ENCODE measurements at regions not wholly inside any gene's neighbourhood (a gene's known extent, or its start where the extent isn't known, plus 50 kb on each side); places are given as distances from the start of the nearest gene placed in this dataset.

DNA sequence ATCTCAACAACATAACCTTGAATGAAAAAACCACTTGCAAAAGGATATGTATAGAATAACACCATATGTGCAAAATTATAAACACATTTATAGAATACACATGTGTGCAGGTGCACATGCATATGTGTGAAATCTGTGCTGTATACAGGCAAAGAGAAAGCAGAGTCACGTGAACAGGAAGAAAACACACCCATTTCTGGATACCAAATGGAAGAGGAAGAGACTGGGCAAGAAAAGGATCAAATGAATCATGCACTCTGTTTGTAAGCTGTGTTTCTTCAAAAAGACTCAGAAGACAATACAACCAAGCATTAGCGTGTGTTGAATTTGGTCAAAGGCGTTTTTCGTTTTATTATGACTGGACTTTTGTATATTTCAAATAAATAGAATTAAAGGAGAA lies 111.3 kb upstream of the ERG start:
- Histone ChIP-seq H3K4me3 (replicated peaks in 1 of 3; ENCODE audit: insufficient read depth in 1 of 3, low read depth in 2 of 3, low read length in 3 of 3) (no peak overlapping the region), H3K4me1 (ENCODE audit: insufficient read depth, low read length) (no peaks in the 10 kb centered on the region), H3K27me3 (ENCODE audit: control insufficient read depth in 1 of 2, insufficient read depth in 2 of 2, low read length in 2 of 2) (peaks cover 0 to 19% of the 10 kb centered on the region in 2 experiments; a peak in 2 of 5 replicates), H3K9me3 (ENCODE audit: low read length) (no peaks in the 10 kb centered on the region), H3K79me2 (ENCODE audit: insufficient read depth, low read length) (no peaks in the 10 kb centered on the region), H4K20me1 (ENCODE audit: insufficient read depth, low read length) (no peaks in the 10 kb centered on the region), H3K9ac (ENCODE audit: insufficient read depth, low read depth, low read length) (no peak overlapping the region), H2AFZ (ENCODE audit: low read length) (no peak overlapping the region), H3K36me3 (replicated peaks in 1 of 2; ENCODE audit: control insufficient read depth in 1 of 2, insufficient read depth in 2 of 2, low read length in 2 of 2) (no peaks in the 10 kb centered on the region), H3K4me2 (ENCODE audit: low read depth, low read length) (no peak overlapping the region), H3K27ac (ENCODE audit: extremely low read length, insufficient read depth, low read length) (no peak overlapping the region)
- POLR2A ChIA-PET, result no interaction called here
- ATAC-seq (no peak), FAIRE-seq (no peak), DNase-seq (ENCODE audit: low spot score) (no peak)
- no TSS peak for BruUV-seq (replicated peaks)
- CTCF ChIA-PET (ENCODE audit: low intra/inter-chr PET ratio, low total read pairs), result no interaction called here
- in situ Hi-C loops (cut with HindIII; ENCODE audit: extremely low pct_ligation_motif_present, low pct_unique_long_range_greater_than_20kb), result no loop called here
- 37% methylated on average over 4 of the region's 4 CpGs for WGBS (ENCODE audit: low lambda C conversion rate)
- TF ChIP-seq, protein P1, sequence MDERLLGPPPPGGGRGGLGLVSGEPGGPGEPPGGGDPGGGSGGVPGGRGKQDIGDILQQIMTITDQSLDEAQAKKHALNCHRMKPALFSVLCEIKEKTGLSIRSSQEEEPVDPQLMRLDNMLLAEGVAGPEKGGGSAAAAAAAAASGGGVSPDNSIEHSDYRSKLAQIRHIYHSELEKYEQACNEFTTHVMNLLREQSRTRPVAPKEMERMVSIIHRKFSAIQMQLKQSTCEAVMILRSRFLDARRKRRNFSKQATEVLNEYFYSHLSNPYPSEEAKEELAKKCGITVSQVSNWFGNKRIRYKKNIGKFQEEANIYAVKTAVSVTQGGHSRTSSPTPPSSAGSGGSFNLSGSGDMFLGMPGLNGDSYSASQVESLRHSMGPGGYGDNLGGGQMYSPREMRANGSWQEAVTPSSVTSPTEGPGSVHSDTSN (CRISPR knock-in tag; IDR thresholded peaks at IDR 0.05), result no peak
- TF ChIP-seq, protein P2, sequence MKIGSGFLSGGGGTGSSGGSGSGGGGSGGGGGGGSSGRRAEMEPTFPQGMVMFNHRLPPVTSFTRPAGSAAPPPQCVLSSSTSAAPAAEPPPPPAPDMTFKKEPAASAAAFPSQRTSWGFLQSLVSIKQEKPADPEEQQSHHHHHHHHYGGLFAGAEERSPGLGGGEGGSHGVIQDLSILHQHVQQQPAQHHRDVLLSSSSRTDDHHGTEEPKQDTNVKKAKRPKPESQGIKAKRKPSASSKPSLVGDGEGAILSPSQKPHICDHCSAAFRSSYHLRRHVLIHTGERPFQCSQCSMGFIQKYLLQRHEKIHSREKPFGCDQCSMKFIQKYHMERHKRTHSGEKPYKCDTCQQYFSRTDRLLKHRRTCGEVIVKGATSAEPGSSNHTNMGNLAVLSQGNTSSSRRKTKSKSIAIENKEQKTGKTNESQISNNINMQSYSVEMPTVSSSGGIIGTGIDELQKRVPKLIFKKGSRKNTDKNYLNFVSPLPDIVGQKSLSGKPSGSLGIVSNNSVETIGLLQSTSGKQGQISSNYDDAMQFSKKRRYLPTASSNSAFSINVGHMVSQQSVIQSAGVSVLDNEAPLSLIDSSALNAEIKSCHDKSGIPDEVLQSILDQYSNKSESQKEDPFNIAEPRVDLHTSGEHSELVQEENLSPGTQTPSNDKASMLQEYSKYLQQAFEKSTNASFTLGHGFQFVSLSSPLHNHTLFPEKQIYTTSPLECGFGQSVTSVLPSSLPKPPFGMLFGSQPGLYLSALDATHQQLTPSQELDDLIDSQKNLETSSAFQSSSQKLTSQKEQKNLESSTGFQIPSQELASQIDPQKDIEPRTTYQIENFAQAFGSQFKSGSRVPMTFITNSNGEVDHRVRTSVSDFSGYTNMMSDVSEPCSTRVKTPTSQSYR (CRISPR knock-in tag; IDR thresholded peaks at IDR 0.05; ENCODE audit: borderline replicate concordance), result no peak
- TF ChIP-seq XBP1 (CRISPR knock-in tag; IDR thresholded peaks at IDR 0.05) (no peak), ZNF230 (CRISPR knock-in tag; IDR thresholded peaks at IDR 0.05) (no peak), NFRKB (IDR thresholded peaks at IDR 0.05) (no peak), CCAR2 (optimal IDR thresholded peaks at IDR 0.05; ENCODE audit: low read depth, low read length) (no peak)
- TF ChIP-seq, protein P3, sequence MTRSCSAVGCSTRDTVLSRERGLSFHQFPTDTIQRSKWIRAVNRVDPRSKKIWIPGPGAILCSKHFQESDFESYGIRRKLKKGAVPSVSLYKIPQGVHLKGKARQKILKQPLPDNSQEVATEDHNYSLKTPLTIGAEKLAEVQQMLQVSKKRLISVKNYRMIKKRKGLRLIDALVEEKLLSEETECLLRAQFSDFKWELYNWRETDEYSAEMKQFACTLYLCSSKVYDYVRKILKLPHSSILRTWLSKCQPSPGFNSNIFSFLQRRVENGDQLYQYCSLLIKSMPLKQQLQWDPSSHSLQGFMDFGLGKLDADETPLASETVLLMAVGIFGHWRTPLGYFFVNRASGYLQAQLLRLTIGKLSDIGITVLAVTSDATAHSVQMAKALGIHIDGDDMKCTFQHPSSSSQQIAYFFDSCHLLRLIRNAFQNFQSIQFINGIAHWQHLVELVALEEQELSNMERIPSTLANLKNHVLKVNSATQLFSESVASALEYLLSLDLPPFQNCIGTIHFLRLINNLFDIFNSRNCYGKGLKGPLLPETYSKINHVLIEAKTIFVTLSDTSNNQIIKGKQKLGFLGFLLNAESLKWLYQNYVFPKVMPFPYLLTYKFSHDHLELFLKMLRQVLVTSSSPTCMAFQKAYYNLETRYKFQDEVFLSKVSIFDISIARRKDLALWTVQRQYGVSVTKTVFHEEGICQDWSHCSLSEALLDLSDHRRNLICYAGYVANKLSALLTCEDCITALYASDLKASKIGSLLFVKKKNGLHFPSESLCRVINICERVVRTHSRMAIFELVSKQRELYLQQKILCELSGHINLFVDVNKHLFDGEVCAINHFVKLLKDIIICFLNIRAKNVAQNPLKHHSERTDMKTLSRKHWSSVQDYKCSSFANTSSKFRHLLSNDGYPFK (CRISPR knock-in tag; IDR thresholded peaks at IDR 0.05; ENCODE audit: borderline replicate concordance), result no peak
- intact Hi-C loops (cut with micrococcal nuclease; ENCODE audit: unreplicated experiment), result no loop called here
